GM12891 (cell line): ENCODE measurements at regions not wholly inside any gene's neighbourhood (a gene's known extent, or its start where the extent isn't known, plus 50 kb on each side); places are given as distances from the start of the nearest gene placed in this dataset.

Source experiments
- POLR2A ChIP-seq: IDR thresholded peaks from 2 replicates; pipeline ENCODE4 v1.6.1; 2011; ENCODE audit warnings: low read depth, low read length, control low read depth
- POLR2AphosphoS5 ChIP-seq: IDR thresholded peaks from 2 replicates; pipeline ENCODE4 v1.6.1; 2011; ENCODE audit warnings: low read depth, low read length, control low read depth
- TAF1 ChIP-seq: IDR thresholded peaks from 2 replicates; pipeline ENCODE4 v1.6.1; 2011; ENCODE audit warnings: low read depth, low read length, control low read depth

GRCh38 chr21:37994211-37994610, 78.0 kb upstream of the KCNJ6 start:
- TF ChIP-seq TAF1 (no peak), POLR2AphosphoS5 (no peak), POLR2A (no peak)
